ENCODE measurements at regions not wholly inside any gene's neighbourhood (a gene's known extent, or its start where the extent isn't known, plus 50 kb on each side); places are given as distances from the start of the nearest gene placed in this dataset.
A peak's percentile ranks its signal among the peaks of the same experiment; 100 is the strongest.

DNA sequence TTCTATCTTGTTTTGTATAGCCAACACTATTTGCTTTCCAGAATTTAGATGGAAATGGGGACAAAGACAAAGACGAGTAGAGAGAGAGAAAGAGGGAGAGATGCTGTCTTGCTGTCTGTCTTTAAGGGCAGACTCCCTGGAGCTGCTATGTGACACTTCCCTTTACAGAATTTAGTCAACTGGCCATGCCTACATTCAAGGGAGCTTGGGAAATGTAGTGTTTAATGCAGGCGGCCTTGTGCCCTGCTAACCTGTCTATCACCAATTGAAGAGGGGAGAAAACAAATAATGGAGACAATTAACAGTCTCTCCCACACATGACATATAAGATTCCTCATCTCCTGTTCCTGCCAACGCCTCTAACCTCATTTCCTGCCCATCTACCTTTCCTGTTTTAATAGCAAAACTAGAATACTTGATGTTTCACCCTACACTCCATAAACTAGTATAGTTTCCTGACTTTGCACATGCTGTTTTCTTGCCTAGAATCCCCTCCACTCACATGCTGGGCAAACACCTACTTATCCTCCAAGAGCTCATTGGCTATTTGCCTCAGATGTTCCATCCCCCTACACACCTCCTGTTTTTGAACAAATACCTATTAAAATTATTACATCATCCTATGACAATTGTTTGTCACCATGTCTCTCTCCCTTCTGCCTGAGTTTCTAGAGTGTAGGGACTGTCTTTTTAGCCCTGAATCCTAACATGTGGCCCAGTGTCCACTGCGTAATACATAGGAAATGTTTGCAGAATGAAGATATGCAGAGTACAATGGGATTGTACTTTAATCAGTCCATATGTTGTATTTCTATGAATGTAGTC, 117.2 kb downstream of the SLC25A24 start:
- H3K36me3 Mint-ChIP-seq = peaks cover 26 to 43% of the 10 kb centered on the region in 2 donors
- H3K27ac Mint-ChIP-seq = peak overlapping the region in 4 of 7 donors; percentile 8 to 47 (median 9)
- peaks cover 0 to 2% (median 0%) of the 10 kb centered on the region in 7 donors for H3K9me3 Mint-ChIP-seq
- no peak overlapping the region for H2AFZ ChIP-seq (ENCODE audit: insufficient read depth, low read depth, low read length, poor library complexity, severe bottlenecking)
- no peaks in the 10 kb centered on the region for H3K36me3 ChIP-seq (replicated peaks in 1 of 2; ENCODE audit: control insufficient read depth in 1 of 2, insufficient read depth in 2 of 2, low read length in 2 of 2)
- no peak for DNase-seq
- H3K4me3 ChIP-seq (replicated peaks in 1 of 3; ENCODE audit: low read depth in 2 of 3, low read length in 3 of 3) = no peak overlapping the region
- no peaks in the 10 kb centered on the region for H3K27me3 Mint-ChIP-seq (ENCODE audit: low read depth in 3 of 3)
- 55% methylated on average over 2 of the region's 4 CpGs for WGBS (ENCODE audit: insufficient coverage)
- H3K4me3 Mint-ChIP-seq = no peak overlapping the region
- peaks cover 12 to 17% of the 10 kb centered on the region in 2 donors for H3K4me1 ChIP-seq (ENCODE audit: control insufficient read depth in 1 of 2, insufficient read depth in 2 of 2, low read length in 2 of 2)
- no peak overlapping the region for H3K27ac ChIP-seq (ENCODE audit: low read depth in 1 of 2, low read length in 2 of 2)
- no peak for TF ChIP-seq CTCF (IDR thresholded peaks at IDR 0.05)
- H3K4me1 Mint-ChIP-seq = peaks cover 37% of the 10 kb centered on the region
- intact Hi-C loops (cut with micrococcal nuclease) = loop anchor here in 1 of 2 donors (10.0 kb wide), 1 partner anchor 48 kb away; no protein-coding TSS in a partner anchor
- H3K9ac ChIP-seq (ENCODE audit: insufficient read depth, low read length, poor library complexity, severe bottlenecking) = no peak overlapping the region
- no peaks in the 10 kb centered on the region for H3K79me2 ChIP-seq (ENCODE audit: insufficient read depth, low read length)
- H3K27me3 ChIP-seq (ENCODE audit: control insufficient read depth in 2 of 2, insufficient read depth in 2 of 2, low read length in 2 of 2) = no peaks in the 10 kb centered on the region
- H3K4me2 ChIP-seq (replicated peaks; ENCODE audit: extremely low read depth, low read length, poor library complexity, severe bottlenecking) = no peak overlapping the region
- H4K20me1 ChIP-seq (ENCODE audit: insufficient read depth, low read length) = no peaks in the 10 kb centered on the region
- H3K9me3 ChIP-seq (replicated peaks in 1 of 2; ENCODE audit: control insufficient read depth in 1 of 2, insufficient read depth in 1 of 2, low read length in 2 of 2) = no peaks in the 10 kb centered on the region

GRCh38 chr1:108082001-108082400, 117.0 kb upstream of the VAV3 start:
- no peak overlapping the region for H3K4me2 ChIP-seq (replicated peaks; ENCODE audit: extremely low read depth, low read length, poor library complexity, severe bottlenecking)
- H3K9me3 Mint-ChIP-seq = peaks cover 0 to 2% (median 0%) of the 10 kb centered on the region in 7 donors
- H3K4me3 ChIP-seq (replicated peaks in 1 of 3; ENCODE audit: low read depth in 2 of 3, low read length in 3 of 3) = no peak overlapping the region
- H3K4me1 Mint-ChIP-seq = peaks cover 40% of the 10 kb centered on the region
- H3K36me3 Mint-ChIP-seq = peaks cover 26 to 44% of the 10 kb centered on the region in 2 donors
- H3K27ac Mint-ChIP-seq = peak overlapping the region in 3 of 7 donors; percentile 39 to 70 (median 62)
- no peaks in the 10 kb centered on the region for H3K27me3 Mint-ChIP-seq (ENCODE audit: low read depth in 3 of 3)
- no peak overlapping the region for H2AFZ ChIP-seq (ENCODE audit: insufficient read depth, low read depth, low read length, poor library complexity, severe bottlenecking)
- H3K36me3 ChIP-seq (replicated peaks in 1 of 2; ENCODE audit: control insufficient read depth in 1 of 2, insufficient read depth in 2 of 2, low read length in 2 of 2) = no peaks in the 10 kb centered on the region
- no peak overlapping the region for H3K4me3 Mint-ChIP-seq
- intact Hi-C loops (cut with micrococcal nuclease) = loop anchor here in 1 of 2 donors (10.0 kb wide), 1 partner anchor 47 kb away; no protein-coding TSS in a partner anchor
- H3K4me1 ChIP-seq (ENCODE audit: control insufficient read depth in 1 of 2, insufficient read depth in 2 of 2, low read length in 2 of 2) = peaks cover 19 to 24% of the 10 kb centered on the region in 2 donors
- no peaks in the 10 kb centered on the region for H3K79me2 ChIP-seq (ENCODE audit: insufficient read depth, low read length)
- WGBS (ENCODE audit: insufficient coverage) = 92% methylated on average over 4 of the region's 4 CpGs
- peak overlapping the region in 1 of 2 donors; percentile 15 for H3K27ac ChIP-seq (ENCODE audit: low read depth in 1 of 2, low read length in 2 of 2)
- H4K20me1 ChIP-seq (ENCODE audit: insufficient read depth, low read length) = no peaks in the 10 kb centered on the region
- no peaks in the 10 kb centered on the region for H3K9me3 ChIP-seq (replicated peaks in 1 of 2; ENCODE audit: control insufficient read depth in 1 of 2, insufficient read depth in 1 of 2, low read length in 2 of 2)
- no peaks in the 10 kb centered on the region for H3K27me3 ChIP-seq (ENCODE audit: control insufficient read depth in 2 of 2, insufficient read depth in 2 of 2, low read length in 2 of 2)
- no peak for TF ChIP-seq CTCF (IDR thresholded peaks at IDR 0.05)
- DNase-seq = no peak
- H3K9ac ChIP-seq (ENCODE audit: insufficient read depth, low read length, poor library complexity, severe bottlenecking) = no peak overlapping the region

Data from CD14-positive monocyte (primary cell).